WI38 (cell line): ENCODE measurements at regions not wholly inside any gene's neighbourhood (a gene's known extent, or its start where the extent isn't known, plus 50 kb on each side); places are given as distances from the start of the nearest gene placed in this dataset.
A peak's percentile ranks its signal among the peaks of the same experiment; 100 is the strongest.

Experiments
- H3K4me3 ChIP-seq: 2 replicates; pipeline ENCODE4 v1.5.1; 2011; ENCODE audit warnings: low read depth, mild to moderate bottlenecking, control low read depth, low read length
- TF ChIP-seq, protein P1 (sequence below): IDR thresholded peaks from 2 replicates; pipeline ENCODE4 v1.5.1; 2012; ENCODE audit warnings: low read depth, mild to moderate bottlenecking, control low read depth, low read length

DNA sequence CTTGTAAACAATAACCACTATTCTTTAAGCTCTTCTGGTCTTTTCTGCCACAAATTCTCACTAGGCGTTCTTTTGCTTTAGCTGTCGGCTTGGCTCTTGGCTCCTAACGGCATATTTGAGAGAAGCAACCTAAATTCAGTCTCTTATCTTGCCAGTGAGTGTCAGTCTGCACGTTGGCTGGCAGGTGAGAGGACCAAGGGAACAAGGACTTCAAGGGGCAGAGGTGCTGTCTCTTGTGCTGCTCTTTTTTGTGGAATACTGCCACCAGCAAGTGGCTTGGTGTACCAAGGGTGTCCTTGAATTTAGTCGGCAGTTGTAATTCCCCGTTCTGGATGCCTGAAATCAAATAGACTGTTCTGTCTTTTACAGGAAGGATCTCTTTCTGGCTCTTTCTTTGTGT, 77.8 kb upstream of the SLC4A4 start:
- TF ChIP-seq, protein P1, sequence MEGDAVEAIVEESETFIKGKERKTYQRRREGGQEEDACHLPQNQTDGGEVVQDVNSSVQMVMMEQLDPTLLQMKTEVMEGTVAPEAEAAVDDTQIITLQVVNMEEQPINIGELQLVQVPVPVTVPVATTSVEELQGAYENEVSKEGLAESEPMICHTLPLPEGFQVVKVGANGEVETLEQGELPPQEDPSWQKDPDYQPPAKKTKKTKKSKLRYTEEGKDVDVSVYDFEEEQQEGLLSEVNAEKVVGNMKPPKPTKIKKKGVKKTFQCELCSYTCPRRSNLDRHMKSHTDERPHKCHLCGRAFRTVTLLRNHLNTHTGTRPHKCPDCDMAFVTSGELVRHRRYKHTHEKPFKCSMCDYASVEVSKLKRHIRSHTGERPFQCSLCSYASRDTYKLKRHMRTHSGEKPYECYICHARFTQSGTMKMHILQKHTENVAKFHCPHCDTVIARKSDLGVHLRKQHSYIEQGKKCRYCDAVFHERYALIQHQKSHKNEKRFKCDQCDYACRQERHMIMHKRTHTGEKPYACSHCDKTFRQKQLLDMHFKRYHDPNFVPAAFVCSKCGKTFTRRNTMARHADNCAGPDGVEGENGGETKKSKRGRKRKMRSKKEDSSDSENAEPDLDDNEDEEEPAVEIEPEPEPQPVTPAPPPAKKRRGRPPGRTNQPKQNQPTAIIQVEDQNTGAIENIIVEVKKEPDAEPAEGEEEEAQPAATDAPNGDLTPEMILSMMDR: no peak
- H3K4me3 ChIP-seq: no peak overlapping the region

DNA sequence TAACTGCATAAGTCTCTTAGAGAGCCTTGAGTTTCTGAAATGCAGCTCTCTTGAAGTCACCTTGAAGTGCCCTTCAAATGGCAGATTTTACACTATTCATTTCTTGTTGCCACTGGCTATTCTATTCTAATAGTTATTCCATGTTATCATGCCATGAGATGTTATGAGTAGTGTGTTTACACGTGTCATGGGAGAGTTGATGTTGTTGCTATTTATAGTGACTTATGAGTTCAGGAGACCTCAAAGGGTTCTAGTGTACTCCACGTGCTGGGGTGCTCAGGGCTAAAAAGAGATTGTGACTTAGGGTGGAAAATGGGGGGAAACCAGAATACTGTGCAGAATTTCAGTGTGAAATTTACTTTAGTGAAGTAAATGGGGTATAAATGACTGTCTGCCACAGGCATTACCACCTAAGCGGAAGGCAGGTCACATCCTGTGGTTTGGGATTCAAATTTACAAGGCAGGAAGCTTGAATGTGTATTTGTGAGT, 77.1 kb upstream of the SLC4A4 start:
- no peak overlapping the region for H3K4me3 ChIP-seq
- TF ChIP-seq, protein P1: no peak

DNA sequence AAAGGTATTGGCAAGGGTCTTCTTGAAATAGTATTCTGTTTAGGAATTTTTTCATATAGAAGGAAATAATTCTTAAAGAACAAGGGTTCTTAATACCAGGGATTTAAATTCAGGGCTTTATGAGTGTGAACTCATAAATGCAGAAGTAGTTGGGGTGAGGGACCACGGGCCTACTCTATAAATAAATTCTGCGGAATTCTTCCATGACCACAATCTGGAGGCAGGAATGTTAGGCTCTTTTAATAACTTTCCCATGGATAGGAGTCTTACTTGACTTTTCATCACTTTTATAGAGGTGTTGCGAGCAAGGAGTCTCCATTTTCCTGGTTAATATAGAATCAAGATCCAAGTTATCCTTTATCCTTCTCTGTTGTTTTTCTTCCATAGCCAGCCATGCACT, 76.7 kb upstream of the SLC4A4 start:
- TF ChIP-seq, protein P1: no peak

DNA sequence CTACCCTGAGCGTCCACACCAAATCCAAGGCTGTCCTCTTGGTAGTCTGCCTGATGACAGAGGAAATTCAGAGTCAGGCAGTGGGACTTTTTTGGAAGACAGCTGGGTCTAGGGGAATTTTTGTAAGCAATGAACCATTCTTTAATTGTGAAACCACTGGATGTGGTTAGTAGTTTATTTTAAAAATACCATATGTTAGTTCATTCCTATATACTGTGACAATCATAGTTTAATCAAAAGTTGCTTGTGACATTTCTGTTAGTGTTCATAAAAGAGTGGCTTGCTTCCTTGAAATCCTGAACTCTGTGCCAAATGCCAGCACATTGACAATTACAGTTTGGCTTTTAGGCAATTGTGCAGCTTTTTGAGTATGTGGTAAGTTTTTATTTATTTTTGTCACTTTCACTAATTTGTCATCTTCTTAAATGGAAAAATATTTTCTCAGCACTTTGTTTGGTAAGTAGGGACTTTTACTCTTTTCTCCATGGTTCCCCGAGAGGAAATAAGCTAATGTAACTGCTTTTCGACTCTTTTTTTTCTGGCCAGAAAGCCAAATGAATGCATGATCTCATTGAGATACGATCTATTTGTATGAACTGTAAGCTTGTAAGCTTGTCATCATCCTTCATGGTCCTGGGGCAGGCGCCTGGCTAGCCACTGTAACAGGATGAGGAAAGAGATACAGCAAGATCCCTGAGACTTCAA, 72.6 kb upstream of the SLC4A4 start:
- H3K4me3 ChIP-seq: peak overlapping the region; percentile 19; the same call in 1 of the 2 replicates
- TF ChIP-seq, protein P1: no peak

More for the DNA sequence above, 76.7 kb upstream of the SLC4A4 start:
- no peak overlapping the region for H3K4me3 ChIP-seq

DNA sequence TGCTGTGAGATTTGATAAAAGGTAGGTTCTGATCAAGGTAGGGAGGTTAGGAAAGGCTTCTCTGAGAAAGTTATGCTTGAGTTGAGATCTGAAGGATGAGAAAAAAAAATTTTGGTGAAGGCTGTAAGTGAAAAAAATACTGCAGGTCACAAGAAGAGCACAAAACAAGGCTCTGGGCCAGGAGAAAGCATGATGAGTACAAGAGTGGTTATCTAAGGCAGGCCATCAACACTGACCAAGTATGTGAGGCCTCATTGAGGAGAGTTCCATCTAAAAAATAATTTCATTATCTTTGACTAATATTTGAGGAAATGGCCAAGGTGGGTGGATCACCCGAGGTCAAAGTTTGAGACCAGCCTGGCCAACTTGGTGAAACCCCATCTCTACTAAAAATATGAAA, 71.6 kb upstream of the SLC4A4 start:
- no peak overlapping the region for H3K4me3 ChIP-seq
- TF ChIP-seq, protein P1: no peak

DNA sequence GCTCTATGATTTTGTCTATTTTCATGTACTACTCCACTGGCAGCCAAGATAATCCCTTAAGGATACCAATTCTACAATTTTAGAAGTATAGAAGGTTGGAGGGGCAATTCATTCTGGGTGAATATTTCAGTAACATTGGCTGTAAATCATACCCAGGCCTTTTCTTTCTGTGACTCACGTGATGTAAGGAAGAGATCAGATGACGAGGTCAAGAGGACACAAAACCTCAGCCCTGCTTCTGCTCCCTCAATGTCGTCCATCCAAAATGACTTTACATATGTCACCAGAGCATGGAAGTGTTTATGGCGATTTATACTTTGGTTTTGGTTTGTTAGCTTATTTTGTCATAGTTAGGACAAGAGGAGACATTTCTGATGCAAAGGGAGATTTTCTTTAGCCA, 70.7 kb upstream of the SLC4A4 start:
- TF ChIP-seq, protein P1: no peak
- H3K4me3 ChIP-seq: no peak overlapping the region

DNA sequence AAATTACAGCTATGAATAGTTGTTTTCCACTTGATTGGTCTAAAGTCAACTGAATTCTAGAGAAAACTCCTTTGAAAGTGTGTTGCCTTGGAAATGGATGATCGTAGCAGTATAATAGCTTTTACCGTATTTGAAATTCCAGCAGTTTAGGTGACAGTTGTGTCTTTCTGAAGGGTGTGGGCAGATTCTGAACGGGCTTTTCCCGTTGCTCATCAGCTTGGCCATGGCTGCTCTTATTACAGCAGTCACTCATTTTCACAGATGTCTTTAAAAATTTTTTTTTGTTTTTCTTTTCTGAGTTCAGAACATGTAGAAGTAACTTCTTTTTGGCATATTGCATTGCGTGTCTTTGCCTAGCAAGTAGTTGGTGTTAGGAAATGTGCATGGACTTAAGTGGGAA, 69.6 kb upstream of the SLC4A4 start:
- TF ChIP-seq, protein P1: no peak
- H3K4me3 ChIP-seq: no peak overlapping the region
